ENCODE measurements at regions not wholly inside any gene's neighbourhood (a gene's known extent, or its start where the extent isn't known, plus 50 kb on each side); places are given as distances from the start of the nearest gene placed in this dataset.

GRCh38 chr3:21152555-21152954 is 598.5 kb downstream of the ZNF385D start:
- TF ChIP-seq CTCF (IDR thresholded peaks at IDR 0.05), result no peak
- TF ChIP-seq POLR2A (IDR thresholded peaks at IDR 0.05), result no peak
